Mesenchymal stem cell (in vitro differentiated cells and primary cell): ENCODE measurements at regions not wholly inside any gene's neighbourhood (a gene's known extent, or its start where the extent isn't known, plus 50 kb on each side); places are given as distances from the start of the nearest gene placed in this dataset.
A peak's percentile ranks its signal among the peaks of the same experiment; 100 is the strongest.
"Not testable (repeated sequence)": the region's sequence is repeated elsewhere in the genome, so short reads cannot be mapped to it uniquely, and the experiment has no call there.

Source experiments
- DNase-seq: peaks from one replicate; pipeline ENCODE4 v3.0.0-alpha.2; 2013
- H2AFZ ChIP-seq: one replicate; pipeline ENCODE4 v1.6.1; 2013; ENCODE audit warnings: low read depth, mild to moderate bottlenecking, control low read depth, inconsistent platforms, low read length, moderate library complexity
- H2AK5ac ChIP-seq: 2 replicates; pipeline ENCODE4 v1.6.1; 2013; ENCODE audit warnings: low read length, moderate library complexity, mild to moderate bottlenecking, inconsistent platforms; ENCODE audit not compliant: severe bottlenecking
- H2BK120ac ChIP-seq: one replicate; pipeline ENCODE4 v1.6.1; 2013; ENCODE audit warnings: low read depth, mild to moderate bottlenecking, inconsistent platforms, low read length, moderate library complexity
- H2BK12ac ChIP-seq, 2 experiments: one replicate each; pipeline ENCODE4 v1.6.1; 2013; ENCODE audit warnings: inconsistent platforms in 2 of 2, low read length in 2 of 2, mild to moderate bottlenecking in 2 of 2, moderate library complexity in 2 of 2, control low read depth in 1 of 2
- H2BK15ac ChIP-seq: one replicate; pipeline ENCODE4 v1.6.1; 2013; ENCODE audit warnings: mild to moderate bottlenecking, low read depth, inconsistent platforms; ENCODE audit not compliant: poor library complexity, severe bottlenecking
- H2BK5ac ChIP-seq: 2 replicates; pipeline ENCODE4 v1.6.1; 2013; ENCODE audit warnings: low read depth, mild to moderate bottlenecking, low read length, control low read depth, inconsistent platforms; ENCODE audit not compliant: poor library complexity, severe bottlenecking
- H3K14ac ChIP-seq, 2 experiments: one replicate each; pipeline ENCODE4 v1.6.1; 2013; ENCODE audit warnings: inconsistent platforms in 2 of 2, low read length in 2 of 2, control low read depth in 1 of 2, mild to moderate bottlenecking in 1 of 2, moderate library complexity in 1 of 2
- H3K18ac ChIP-seq, 2 experiments: one replicate each; pipeline ENCODE4 v1.6.1; 2013; ENCODE audit warnings: inconsistent platforms in 2 of 2, low read length in 2 of 2, control low read depth in 1 of 2, low read depth in 1 of 2, mild to moderate bottlenecking in 1 of 2
- H3K23ac ChIP-seq, 2 experiments: one replicate each; pipeline ENCODE4 v1.6.1; 2013; ENCODE audit warnings: inconsistent platforms in 2 of 2, low read length in 2 of 2, mild to moderate bottlenecking in 2 of 2, moderate library complexity in 2 of 2, control low read depth in 1 of 2
- H3K27ac ChIP-seq: 2 replicates; pipeline ENCODE4 v1.5.1; 2013; ENCODE audit warnings: mild to moderate bottlenecking, moderate library complexity, low read length, control low read depth, inconsistent platforms; ENCODE audit not compliant: poor library complexity, severe bottlenecking
- H3K27me3 ChIP-seq, 2 experiments: 2 replicates each; pipeline versions ENCODE4 v1.6.1 to v1.7.0; 2013; ENCODE audit warnings: low read length in 2 of 2, mild to moderate bottlenecking in 2 of 2, moderate library complexity in 2 of 2, control low read depth in 1 of 2, inconsistent platforms in 1 of 2; ENCODE audit not compliant: control insufficient read depth in 1 of 2, insufficient read depth in 1 of 2
- H3K36me3 ChIP-seq, 2 experiments: 2 replicates each; pipeline versions ENCODE4 v1.6.1 to v1.7.0; 2013; ENCODE audit warnings: low read length in 2 of 2, control low read depth in 1 of 2, inconsistent platforms in 1 of 2, low read depth in 1 of 2, mild to moderate bottlenecking in 1 of 2; ENCODE audit not compliant: insufficient read depth in 2 of 2, control insufficient read depth in 1 of 2
- H3K4ac ChIP-seq, 2 experiments: one replicate each; pipeline ENCODE4 v1.6.1; 2013; ENCODE audit warnings: inconsistent platforms in 2 of 2, low read length in 2 of 2, mild to moderate bottlenecking in 2 of 2, moderate library complexity in 2 of 2, control low read depth in 1 of 2, low read depth in 1 of 2
- H3K4me1 ChIP-seq: 2 replicates; pipeline ENCODE4 v1.6.1; 2013; ENCODE audit warnings: low read depth, low read length, control low read depth; ENCODE audit not compliant: control insufficient read depth, insufficient read depth
- H3K4me2 ChIP-seq: 2 replicates; pipeline ENCODE4 v1.6.1; 2013; ENCODE audit warnings: low read length, mild to moderate bottlenecking, inconsistent platforms; ENCODE audit not compliant: poor library complexity, severe bottlenecking
- H3K4me3 ChIP-seq, 2 experiments: 2 replicates each; pipeline versions ENCODE4 v1.5.1 to v1.7.0; 2013; ENCODE audit warnings: low read length in 2 of 2, mild to moderate bottlenecking in 2 of 2, control low read depth in 1 of 2, low read depth in 1 of 2; ENCODE audit not compliant: insufficient read depth in 1 of 2
- H3K79me1 ChIP-seq: replicated peaks from 2 replicates; pipeline ENCODE4 v1.6.1; 2013; ENCODE audit warnings: mild to moderate bottlenecking, control low read depth, low read length, inconsistent platforms; ENCODE audit not compliant: poor library complexity, severe bottlenecking
- H3K9ac ChIP-seq: 2 replicates; pipeline ENCODE4 v1.7.0; 2013; ENCODE audit warnings: mild to moderate bottlenecking, low read length, moderate library complexity
- H3K9me3 ChIP-seq: 2 replicates; pipeline ENCODE4 v1.7.0; 2013; ENCODE audit warnings: mild to moderate bottlenecking, low read length; ENCODE audit not compliant: control insufficient read depth
- H4K8ac ChIP-seq: one replicate; pipeline ENCODE4 v1.6.1; 2013; ENCODE audit warnings: inconsistent platforms, mild to moderate bottlenecking, low read length, moderate library complexity
- H4K91ac ChIP-seq: one replicate; pipeline ENCODE4 v1.6.1; 2013; ENCODE audit warnings: mild to moderate bottlenecking, low read length, inconsistent platforms
- WGBS: methylation state at CpG from one replicate; pipeline ENCODE4 v1.1.7; 2013; ENCODE audit warnings: mixed read lengths; 5-methylcytosine and 5-hydroxymethylcytosine counted together

DNA sequence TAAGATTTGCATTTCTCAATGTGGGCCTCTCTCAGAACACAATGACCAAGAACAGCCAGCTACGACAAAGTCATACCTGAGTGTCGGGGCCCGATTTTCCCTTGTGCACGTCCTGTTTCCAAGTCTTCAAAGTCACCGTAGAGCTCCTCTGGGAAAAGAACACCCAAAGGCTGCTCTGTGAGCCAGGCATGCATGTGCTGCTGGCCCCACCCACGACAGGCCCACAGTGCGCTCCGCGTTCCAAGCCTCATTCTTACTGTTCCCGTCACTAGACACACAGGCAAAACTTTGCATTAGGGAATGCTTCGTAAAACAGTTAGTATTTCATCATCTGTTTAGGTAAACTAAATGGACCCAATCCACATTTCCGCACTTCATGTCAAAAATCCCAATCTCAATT is 1905.1 kb downstream of the FOXD4L5 start:
- not testable (repeated sequence) for H3K4me1 ChIP-seq, H3K4me2 ChIP-seq, H2AFZ ChIP-seq, H3K4ac ChIP-seq, H3K14ac ChIP-seq, DNase-seq, H3K18ac ChIP-seq, H3K9me3 ChIP-seq, H3K9ac ChIP-seq, H3K27me3 ChIP-seq, H3K79me1 ChIP-seq, H3K4me3 ChIP-seq, H3K23ac ChIP-seq, H2BK15ac ChIP-seq, H4K8ac ChIP-seq, H2BK120ac ChIP-seq, H4K91ac ChIP-seq, H2BK5ac ChIP-seq, H3K27ac ChIP-seq, H2BK12ac ChIP-seq, H2AK5ac ChIP-seq, H3K36me3 ChIP-seq
- WGBS, result 84% methylated on average over 5 of the region's 12 CpGs

DNA sequence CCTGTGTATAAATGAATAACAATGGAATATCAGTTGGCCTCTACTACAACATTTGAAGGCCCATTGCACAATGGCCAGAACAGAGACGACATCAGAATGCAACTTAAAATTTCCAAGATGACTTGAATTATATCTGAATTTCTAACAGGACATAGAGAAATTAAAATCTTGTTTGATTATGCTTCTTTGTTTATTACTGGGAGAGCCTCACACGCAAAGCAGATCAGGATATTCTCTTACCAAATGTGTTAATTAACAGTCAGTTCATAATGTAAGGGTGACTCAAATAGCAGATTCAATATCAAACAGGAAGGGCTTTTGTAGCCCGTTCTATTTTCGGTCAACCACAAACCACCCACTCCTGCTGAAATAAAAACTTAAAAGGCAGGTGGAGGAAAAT is 1930.8 kb downstream of the FOXD4L5 start:
- not testable (repeated sequence) for H3K9ac ChIP-seq, H3K23ac ChIP-seq
- no CpG with 5 or more reads among the region's 4 CpGs for WGBS

DNA sequence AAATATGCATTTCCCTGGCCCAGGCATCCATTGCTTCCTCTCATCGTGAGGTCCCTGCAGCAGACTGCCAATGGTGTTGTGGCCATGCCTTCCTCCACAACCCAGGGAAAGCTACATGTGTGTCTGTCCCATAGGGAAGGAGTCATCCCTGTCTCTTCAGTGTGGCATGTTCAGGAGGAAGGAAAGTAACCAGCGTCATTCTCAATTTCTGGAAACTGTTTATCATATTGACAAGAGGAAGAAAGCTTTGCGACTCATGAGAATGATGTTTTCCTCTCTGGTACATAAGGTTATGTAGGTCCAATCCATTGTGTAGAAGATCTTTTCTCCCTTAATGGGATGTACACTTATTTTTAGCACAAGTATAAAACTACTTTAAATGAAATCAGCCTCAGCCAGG is 1937.7 kb downstream of the FOXD4L5 start:
- not testable (repeated sequence) for H2BK120ac ChIP-seq, DNase-seq, H3K36me3 ChIP-seq, H2AFZ ChIP-seq, H4K8ac ChIP-seq, H3K27me3 ChIP-seq, H3K79me1 ChIP-seq, H3K18ac ChIP-seq, H3K9me3 ChIP-seq, H3K4me1 ChIP-seq, H2BK12ac ChIP-seq, H2BK15ac ChIP-seq, H3K9ac ChIP-seq, H3K14ac ChIP-seq, H4K91ac ChIP-seq, H3K4ac ChIP-seq, H2BK5ac ChIP-seq, H3K23ac ChIP-seq, H2AK5ac ChIP-seq, H3K4me3 ChIP-seq, H3K4me2 ChIP-seq
- H3K27ac ChIP-seq, result peak overlapping the region; percentile 93
- no CpG with 5 or more reads among the region's 3 CpGs for WGBS

More for the DNA sequence above, 1930.8 kb downstream of the FOXD4L5 start:
- H3K14ac ChIP-seq, H3K79me1 ChIP-seq, H3K27me3 ChIP-seq, H2BK15ac ChIP-seq, H3K18ac ChIP-seq, H3K4me1 ChIP-seq, DNase-seq, H3K36me3 ChIP-seq, H2BK12ac ChIP-seq, H3K4me3 ChIP-seq, H2AFZ ChIP-seq, H4K91ac ChIP-seq, H4K8ac ChIP-seq, H3K9me3 ChIP-seq, H2BK5ac ChIP-seq, H2AK5ac ChIP-seq, H3K4ac ChIP-seq, H3K4me2 ChIP-seq, H2BK120ac ChIP-seq, H3K27ac ChIP-seq: not testable (repeated sequence)

DNA sequence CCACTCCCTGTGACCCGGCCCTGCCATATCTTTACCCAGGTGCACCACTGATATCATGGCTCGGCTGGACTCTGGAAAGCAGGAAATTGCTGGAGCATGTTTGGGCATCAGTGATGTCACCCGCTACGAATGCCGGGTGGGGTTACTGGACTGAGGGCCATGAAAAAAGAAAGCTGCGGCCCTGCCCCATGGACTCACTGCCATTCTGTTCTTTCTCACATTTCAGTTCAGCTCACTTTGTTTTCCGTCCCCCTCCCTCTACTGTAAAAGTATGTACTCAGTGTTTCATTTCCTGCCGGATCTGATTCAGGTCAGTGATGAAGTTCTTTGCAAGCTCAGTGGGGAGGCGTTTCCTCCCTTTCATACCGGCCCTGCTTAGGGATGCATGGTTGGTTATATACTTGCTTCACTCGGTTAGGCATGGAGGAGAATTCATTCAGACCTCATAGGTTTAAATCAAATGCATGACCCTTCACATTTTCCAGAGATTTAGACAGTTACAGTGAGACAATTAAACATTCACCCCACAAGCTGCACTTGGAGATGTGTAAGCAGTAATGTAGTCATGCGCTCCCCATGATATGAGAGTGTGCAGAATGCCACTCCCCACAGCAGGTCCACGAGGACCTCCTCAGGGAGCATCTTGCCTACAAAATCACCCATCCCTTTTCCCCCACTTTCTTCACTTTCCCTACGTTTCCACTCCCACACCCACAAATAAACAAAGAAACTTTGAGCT is 1938.5 kb downstream of the FOXD4L5 start:
- H3K79me1 ChIP-seq, H2BK15ac ChIP-seq, H3K9me3 ChIP-seq, H2BK120ac ChIP-seq, H3K23ac ChIP-seq, H2BK12ac ChIP-seq, H3K27me3 ChIP-seq, H3K4me2 ChIP-seq, H4K91ac ChIP-seq, H3K4me1 ChIP-seq, H3K36me3 ChIP-seq, H2AFZ ChIP-seq, H3K4me3 ChIP-seq, H2AK5ac ChIP-seq, H3K4ac ChIP-seq, H3K14ac ChIP-seq, H3K9ac ChIP-seq, H2BK5ac ChIP-seq: not testable (repeated sequence)
- peak; percentile 77 for DNase-seq
- 100% methylated on average over 1 of the region's 14 CpGs for WGBS
- H4K8ac ChIP-seq, result peak overlapping the region; percentile 82
- H3K18ac ChIP-seq, result peak overlapping the region in 1 of 2 experiments; percentile 62
- peak overlapping the region; percentile 87 for H3K27ac ChIP-seq
